SW 1271 (cell line): ENCODE measurements at regions not wholly inside any gene's neighbourhood (a gene's known extent, or its start where the extent isn't known, plus 50 kb on each side); places are given as distances from the start of the nearest gene placed in this dataset.
A peak's percentile ranks its signal among the peaks of the same experiment; 100 is the strongest.
"Not testable (repeated sequence)": the region's sequence is repeated elsewhere in the genome, so short reads cannot be mapped to it uniquely, and the experiment has no call there.

Experiments used
- DNase-seq, 2 experiments: peaks; one replicate each; lab custom pipeline; 2025; lab: John Stamatoyannopoulos, UW

DNA sequence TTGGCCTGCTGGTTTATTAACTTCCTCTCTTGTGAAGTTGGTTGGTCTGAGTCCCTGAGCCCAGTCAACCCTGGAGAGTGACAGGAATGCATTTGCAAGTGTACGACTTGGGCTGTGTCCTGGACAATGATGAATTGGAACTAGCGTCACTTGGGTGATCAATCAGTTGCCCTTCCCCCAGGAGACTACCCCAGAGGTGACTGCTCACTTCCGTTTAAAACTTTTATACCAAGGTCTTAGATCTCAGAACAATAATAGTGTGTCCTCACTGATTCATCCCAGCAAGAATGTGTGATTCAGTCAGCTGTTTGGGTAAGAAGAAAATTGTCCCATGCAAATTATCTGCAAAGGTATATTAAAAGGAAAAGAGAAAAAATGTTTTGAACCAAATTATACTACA lies 102.9 kb upstream of the ARMC3 start:
- peak in 1 of 2 experiments; percentile 7 for DNase-seq

GRCh38 chr10:22824520-22824919 lies 103.3 kb upstream of the ARMC3 start:
- no peak for DNase-seq

DNA sequence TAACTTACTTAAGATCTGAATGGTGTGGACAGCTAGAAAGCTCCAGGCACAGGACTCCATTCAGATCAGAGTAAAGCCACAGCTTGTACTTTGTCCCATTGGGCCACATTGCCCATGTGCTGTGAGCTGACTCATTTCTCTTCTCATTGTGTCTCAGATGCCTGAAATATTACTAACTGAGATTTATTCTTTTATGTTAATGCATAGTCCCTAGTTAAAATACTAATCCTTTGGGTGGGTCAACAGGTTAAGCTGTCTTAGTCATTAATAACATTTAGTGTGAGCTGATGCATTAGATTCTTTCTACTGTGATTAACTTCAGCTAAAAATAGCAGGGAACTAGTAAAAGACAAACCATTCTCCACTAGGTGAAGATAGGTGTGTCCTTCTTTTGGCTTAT lies 104.7 kb upstream of the ARMC3 start:
- DNase-seq, result no peak

DNA sequence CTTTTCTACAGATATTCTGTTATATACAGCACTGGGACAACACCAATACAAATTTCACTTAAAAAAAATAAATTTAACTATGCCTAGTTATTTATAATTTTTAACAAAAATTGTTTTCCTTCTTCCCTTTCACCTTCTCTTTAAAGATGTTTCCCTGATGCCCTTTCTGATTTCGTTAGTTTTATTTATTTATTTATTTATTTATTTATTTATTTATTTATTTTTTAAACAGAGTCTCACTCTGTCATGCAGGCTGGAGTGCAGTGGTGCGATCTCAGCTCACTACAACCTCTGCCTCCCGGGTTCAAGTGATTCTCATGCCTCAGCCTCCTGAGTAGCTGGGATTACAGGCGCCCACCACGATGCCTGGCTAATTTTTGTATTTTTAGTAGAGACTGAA lies 105.9 kb upstream of the ARMC3 start:
- not testable (repeated sequence) for DNase-seq

GRCh38 chr10:22821501-22821900 lies 106.4 kb upstream of the ARMC3 start:
- DNase-seq, result no peak

- peak; percentile 46 to 74 for DNase-seq
These were observed 101.9 kb upstream of the PIP4K2A start for GRCh38 chr10:22816298-22816653.

GRCh38 chr10:22810643-22811465 lies 96.5 kb upstream of the PIP4K2A start:
- no peak for DNase-seq

DNA sequence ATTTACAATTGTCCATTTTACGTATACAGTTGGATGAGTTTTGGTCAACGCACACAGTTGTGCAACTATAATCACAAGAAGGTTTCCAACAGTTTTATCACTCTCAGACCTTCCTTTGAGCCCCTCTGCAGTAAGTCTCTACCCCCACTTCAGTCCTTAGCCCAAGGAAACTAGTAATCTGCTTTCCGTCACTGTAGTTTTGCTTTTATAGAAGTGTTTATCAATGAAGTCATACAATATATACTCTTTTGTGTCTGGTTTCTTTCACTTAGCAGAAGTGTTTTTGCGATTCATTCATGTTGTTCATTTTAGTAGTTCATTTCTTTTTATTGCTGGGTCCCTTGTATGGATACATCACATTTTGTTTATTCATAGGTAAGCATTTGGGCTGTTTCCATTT lies 92.9 kb upstream of the PIP4K2A start:
- no peak for DNase-seq

GRCh38 chr10:22805304-22805703 lies 90.9 kb upstream of the PIP4K2A start:
- no peak for DNase-seq

DNA sequence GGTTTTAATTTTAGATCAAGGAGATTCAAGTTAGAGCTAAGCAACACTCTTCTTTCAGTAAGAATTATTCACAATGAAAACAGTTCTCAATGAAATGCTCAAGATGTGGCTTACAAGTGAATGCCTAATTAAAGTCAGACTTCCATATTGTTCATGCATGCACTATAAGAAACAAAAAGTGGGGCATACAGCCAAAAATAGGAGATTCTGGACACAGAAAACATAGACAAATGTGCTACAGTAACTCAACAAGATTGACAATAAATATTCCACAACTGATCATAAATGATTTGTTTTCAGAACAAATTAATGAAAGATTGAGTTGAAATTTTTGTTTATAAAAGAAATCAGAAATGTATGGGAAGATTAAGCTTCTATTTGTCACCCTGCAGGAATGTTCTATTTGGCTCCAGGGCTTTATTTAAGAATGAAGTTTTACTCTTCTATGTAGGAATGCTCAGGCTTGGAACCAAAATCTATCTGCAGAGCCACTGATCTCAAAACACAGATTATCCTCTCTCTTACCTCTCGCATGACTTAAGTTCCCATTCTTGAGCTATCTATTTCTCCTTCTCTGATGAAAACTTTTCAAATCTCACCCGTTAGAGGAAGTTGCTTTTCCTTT lies 89.0 kb upstream of the PIP4K2A start:
- no peak for DNase-seq

- no peak for DNase-seq
These were observed 87.4 kb upstream of the PIP4K2A start for GRCh38 chr10:22801785-22802184.

GRCh38 chr10:22797796-22798195 lies 83.4 kb upstream of the PIP4K2A start:
- not testable (repeated sequence) for DNase-seq

- DNase-seq, result no peak
These were observed 81.2 kb upstream of the PIP4K2A start for GRCh38 chr10:22795546-22795945.

DNA sequence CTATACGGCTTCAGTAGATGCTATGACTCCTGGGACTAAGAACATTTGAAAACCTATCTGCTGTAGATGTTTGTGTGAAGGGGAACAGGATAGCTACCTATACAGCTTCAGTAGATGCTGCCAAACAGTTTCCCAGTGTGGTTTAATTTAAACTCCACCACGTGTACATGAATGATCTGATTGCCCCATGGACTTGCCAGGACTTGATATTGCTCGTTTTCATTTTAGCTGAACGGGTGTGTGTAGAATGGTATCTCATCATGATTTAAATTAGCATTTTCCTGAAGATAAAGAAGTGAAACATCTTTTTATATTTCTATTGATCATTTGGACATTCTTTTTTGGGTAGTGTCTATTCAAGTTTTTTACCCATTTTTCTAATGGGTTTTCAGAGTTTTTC lies 77.8 kb upstream of the PIP4K2A start:
- no peak for DNase-seq

DNA sequence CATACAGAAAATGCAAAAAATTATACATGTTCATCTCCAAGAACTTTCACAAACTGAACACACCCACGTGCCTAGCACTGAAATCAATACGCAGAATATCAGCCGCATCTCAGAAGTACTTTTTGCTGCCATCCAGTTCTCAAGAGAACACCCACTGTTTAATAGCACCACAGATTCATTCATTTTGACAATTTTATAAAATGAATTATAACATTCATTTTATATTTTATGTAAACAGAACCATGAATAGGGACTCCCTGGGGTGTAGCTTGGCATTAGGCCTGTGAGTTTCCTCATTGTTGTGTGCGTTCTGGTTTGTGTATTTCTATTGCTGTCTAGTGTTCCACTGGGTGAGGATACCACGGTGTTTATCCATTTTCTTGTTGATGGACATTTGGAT lies 77.3 kb upstream of the PIP4K2A start:
- DNase-seq, result no peak

- DNase-seq, result no peak
These were observed 70.3 kb upstream of the PIP4K2A start for GRCh38 chr10:22784668-22785067.

GRCh38 chr10:22783807-22784206 lies 69.4 kb upstream of the PIP4K2A start:
- DNase-seq, result no peak

DNA sequence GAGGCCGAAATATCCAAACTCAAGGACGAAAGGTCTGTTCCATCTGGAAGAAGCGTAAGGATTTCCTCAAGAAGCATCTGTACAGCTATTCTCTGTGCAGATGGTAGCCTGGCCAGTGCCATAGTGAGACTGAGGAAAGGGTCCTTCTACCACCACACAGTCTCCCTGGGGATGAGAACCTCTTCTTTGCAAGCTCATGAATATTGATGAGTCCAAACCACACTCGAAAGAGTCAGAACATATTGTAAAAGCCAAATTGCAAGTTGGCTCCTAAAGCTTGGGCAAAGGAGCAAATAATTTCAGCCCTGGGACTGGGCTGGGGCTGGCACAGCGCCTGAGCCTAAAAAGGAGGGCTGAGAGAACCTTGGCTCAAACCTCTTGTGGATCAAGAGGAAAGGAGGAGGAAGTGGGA lies 66.1 kb upstream of the PIP4K2A start:
- DNase-seq, result no peak

- no peak for DNase-seq
These were observed 65.1 kb upstream of the PIP4K2A start for GRCh38 chr10:22779331-22780019.

- no peak for DNase-seq
These were observed 59.7 kb upstream of the PIP4K2A start for GRCh38 chr10:22774102-22774501.

- not testable (repeated sequence) for DNase-seq
These were observed 57.3 kb upstream of the PIP4K2A start for GRCh38 chr10:22771631-22772030.

GRCh38 chr10:22770270-22770669 lies 55.9 kb upstream of the PIP4K2A start:
- no peak for DNase-seq

DNA sequence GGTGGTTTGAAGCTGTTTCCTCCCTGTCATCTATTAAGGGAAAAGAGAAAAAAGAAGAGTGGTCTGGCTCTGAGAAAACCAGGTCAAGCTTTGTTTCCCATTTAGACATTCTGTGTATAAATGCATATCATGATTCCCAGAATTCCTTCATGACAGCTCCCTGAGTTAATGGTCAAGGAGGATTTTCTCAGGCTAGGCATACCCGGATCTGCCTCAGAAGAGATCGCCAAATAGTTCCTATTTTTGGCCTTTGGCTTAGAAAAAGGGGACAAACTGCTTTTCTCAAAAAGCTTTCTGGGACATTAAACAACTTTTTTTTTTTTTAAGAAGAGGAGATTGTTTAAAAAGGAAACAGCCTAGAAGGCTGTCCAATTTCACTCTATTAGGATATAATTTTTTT lies 53.5 kb upstream of the PIP4K2A start:
- DNase-seq, result no peak
